SK-N-DZ (cell line): ENCODE measurements at regions not wholly inside any gene's neighbourhood (a gene's known extent, or its start where the extent isn't known, plus 50 kb on each side); places are given as distances from the start of the nearest gene placed in this dataset.
A peak's percentile ranks its signal among the peaks of the same experiment; 100 is the strongest.

ENCODE experiments used
- DNase-seq: peaks from one replicate; pipeline ENCODE4 v3.0.0-alpha.2; 2015; ENCODE audit warnings: low spot score

DNA sequence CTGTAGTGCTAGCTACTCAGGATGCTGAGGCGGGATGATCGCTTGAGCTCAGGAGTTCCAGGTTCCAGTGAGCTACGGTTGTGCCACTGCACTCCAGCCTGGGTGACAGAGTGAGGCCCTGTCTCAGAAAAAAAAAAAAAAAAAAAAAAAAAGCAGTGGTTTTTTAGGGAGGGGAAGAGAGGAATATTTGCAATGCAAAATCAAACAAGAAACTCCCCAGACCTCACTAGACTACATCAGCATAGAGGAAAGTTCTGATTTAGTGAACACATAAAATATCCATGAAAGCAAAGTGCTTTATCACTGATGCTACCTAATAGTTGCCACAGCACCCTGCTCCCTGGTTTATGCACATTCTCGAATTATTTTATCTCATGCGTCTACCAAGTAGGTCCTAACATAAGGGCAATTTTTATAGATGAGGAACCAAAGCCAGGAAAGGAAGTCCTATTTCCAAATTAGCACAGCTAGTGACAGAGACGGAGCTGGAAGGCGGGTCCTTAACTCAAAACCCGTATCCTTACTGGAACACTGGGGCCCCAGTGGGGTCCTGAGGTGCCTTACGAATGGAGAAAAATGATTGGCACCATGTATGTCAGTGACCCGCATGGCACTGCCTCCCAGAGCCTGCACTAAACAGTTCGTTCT is 50.7 kb upstream of the GPR157 start:
- DNase-seq = no peak

DNA sequence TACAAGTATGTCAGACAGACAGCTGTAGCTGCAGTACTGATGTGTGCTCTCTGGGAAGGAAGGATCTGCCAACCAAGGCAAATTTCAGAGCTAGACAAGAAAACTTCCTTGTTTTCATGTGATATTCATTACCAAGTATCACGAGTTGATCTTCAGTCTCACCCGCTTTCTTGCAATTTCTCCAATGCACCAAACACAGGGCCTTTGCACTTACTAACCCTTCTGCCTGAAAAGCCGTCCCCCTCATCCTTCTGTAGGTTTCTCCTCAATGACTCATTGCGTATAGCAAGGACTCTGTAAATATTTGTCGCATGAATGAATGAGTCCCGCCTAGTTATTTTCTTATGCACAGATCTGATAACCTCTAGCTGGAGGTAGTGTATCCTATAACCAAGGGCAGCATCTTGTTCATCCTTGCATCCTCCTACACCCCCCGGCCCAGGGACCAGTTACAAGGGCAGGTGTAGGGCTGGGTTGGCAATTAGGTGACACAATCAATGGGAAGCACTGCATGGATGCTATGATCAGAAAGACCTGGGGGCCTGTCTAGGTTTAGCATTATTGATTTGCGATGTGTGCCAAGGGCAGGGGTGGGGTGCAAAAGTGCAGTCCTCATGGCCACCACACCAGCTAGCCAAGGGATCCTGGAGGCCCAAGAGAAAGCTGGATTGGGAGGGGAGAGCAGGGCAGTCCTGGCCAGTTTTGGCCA is 51.4 kb upstream of the GPR157 start:
- no peak for DNase-seq

DNA sequence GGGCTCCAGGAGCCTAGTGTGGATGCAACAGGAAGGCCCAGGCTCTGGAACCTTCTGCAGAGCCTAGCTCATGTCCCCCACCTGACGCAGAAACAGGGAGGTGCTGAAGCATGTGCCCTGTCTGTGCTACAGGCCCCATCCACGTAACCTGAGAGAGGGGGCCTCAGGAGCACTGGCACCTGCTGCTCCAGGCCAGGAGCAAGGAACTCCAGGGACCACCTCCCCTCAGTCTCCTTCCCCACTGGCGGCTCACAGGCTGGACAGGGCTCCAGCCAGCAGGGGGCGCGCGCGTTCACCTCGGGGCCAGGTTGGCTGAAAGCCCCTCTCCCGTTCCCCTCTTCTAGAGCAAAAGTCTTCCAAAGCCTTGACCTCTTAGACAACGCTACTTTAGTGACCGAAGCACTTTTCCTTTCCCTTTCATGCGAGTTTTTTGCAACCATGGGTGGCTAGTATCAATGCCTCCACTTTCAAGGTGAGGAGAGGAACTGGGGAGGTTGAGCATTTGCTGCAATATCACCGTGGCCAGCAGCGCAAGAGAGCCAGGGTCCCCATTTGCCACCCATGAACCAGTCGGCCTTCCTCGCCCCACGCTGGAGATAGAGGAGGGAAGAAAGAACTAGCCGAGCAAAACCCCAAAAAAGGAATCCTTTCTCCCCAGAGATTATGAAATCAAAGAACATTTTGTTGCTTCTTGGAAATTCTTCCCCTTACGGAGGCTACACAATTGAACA is 52.4 kb upstream of the GPR157 start:
- DNase-seq = peak; percentile 21

DNA sequence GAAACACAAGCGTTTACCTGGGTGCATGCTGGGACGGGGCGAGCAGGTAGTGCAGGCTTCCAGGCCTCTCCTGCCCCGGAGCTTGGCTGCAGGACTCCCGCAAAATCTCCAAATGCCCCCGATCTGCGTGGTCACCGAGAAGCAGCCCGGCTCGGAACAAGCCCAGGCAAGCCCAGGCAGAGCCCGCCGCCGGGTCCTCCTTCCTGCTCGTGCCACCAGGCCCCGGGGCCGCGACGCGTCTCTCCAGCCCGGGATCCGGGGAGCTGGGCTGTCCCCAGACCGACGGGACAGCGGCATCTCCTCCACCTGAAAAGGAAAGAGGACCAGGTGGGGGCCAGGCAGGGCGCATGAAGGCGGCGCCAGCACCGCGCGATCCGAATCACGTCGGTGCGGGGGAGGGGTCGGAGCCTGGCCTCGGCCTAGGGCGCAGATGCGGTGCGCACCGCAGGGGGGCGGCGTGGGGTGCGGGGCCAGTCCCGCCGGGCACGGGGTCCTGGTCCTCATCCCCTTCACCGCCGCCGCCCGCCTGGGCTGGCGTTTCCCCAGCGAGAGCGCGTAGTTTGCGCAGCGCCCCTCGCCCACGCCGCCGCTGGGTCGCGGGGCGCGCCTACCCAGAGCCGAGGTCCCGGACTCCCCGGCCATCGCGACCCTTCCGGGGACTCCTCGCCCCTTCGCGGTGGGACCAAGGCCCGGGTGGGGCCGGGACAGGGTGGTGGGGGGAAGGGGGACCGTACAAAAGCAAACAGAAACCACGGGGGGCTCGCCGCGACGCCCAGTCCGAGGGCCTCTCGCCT is 52.4 kb upstream of the H6PD start:
- no peak for DNase-seq

DNA sequence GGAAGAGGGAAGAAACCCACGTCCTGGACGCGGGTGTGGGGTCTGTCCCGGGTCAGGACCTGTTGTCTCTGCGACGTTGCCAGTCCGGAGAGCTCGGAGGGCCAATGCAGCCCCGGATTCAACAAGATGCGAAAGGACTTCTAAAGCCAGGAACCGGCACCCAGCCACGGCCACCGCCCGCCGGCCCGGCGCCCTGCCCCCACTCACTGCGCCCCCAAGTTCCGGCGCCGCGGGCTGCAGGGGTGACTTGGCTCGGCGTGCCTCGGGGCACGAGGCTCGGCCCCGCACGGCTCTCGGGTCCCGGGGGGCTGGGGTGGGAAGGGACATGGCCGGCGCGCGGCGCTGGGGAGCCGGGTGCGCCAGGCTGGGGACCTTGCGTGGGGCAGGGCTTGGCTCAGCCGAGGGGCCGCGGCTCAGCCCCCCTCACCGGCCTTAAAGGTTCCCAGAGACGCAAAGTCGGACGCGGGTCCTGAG is 51.8 kb upstream of the H6PD start:
- no peak for DNase-seq

DNA sequence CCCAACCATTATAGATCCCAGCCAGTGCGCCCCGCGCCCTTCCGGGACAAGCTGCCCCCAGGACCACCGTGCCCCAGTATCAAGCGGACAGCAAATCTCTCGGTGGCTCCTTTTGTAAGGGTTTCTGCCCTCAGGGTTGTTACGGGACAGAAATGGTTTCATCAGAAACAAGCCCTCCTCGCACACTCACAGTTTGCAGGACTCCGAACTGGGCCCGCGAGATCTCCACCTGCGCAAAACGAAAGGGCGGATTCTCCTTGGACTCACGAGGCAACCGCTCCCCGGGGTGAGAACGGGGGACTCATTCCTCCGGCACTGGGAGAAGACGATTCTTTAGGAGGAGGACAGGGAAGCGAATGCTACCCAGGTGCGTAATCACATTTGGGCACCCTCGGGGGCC is 51.1 kb upstream of the H6PD start:
- no peak for DNase-seq

DNA sequence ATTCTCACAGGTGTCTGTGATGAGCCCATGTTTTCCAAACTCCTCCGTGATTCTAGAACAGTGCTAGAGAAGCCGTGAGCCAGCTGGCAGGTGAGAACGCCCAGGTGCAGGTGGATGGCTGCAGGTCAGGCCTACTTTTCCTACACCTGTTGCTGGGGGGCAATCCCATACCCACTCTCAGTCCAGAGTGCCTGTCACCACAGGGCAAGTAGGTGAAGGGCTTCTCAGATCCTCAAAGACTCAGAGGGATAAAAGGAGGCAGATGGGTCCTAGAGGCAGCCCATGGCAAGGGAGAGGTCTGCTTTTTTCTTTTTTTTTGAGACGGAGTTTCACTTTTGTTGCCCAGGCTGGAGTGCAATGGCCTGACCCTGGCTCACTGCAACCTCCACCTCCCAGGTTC is 50.7 kb upstream of the H6PD start:
- no peak for DNase-seq

DNA sequence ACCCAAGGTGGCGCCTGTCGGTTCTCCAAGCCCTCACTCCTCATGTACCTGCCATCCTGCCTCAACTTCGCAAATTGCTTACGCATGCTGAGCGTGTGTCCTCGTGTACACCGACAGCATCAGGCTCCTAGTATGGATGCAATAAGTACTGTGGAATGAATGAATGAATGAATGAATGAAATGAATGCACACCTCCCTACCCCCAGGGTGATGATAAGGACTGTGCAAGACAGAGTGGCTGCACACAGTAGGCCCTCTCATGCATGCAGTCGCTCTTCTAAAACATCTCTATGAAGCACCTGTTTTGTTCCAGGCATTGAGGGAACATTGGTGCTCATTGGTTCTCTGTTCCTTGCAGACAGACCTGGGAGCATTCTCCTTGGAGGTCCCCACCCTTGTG is 49.8 kb upstream of the H6PD start:
- no peak for DNase-seq
